Parathyroid adenoma (tissue), 2 donors: ENCODE measurements at regions not wholly inside any gene's neighbourhood (a gene's known extent, or its start where the extent isn't known, plus 50 kb on each side); places are given as distances from the start of the nearest gene placed in this dataset.

Source experiments
- H2AFZ ChIP-seq: fragments of 300-600 bp; sonication (generic); one replicate; pipeline ENCODE4 v1.7.0; 2017; ENCODE audit warnings: antibody characterized with exemption, mild to moderate bottlenecking
- H3K27ac ChIP-seq: fragments of 300-600 bp; sonication (generic); one replicate; pipeline ENCODE4 v1.7.0; 2017
- H3K27me3 ChIP-seq: fragments of 300-600 bp; sonication (generic); one replicate; pipeline ENCODE4 v1.7.0; 2017; ENCODE audit warnings: low read length; ENCODE audit not compliant: control insufficient read depth, insufficient read depth
- H3K36me3 ChIP-seq: fragments of 300-600 bp; sonication (generic); one replicate; pipeline ENCODE4 v1.7.0; 2017; ENCODE audit warnings: low read length; ENCODE audit not compliant: control insufficient read depth, insufficient read depth
- H3K4me1 ChIP-seq: fragments of 300-600 bp; sonication (generic); one replicate; pipeline ENCODE4 v1.7.0; 2017; ENCODE audit warnings: control low read depth
- H3K4me2 ChIP-seq: fragments of 300-600 bp; sonication (generic); one replicate; pipeline ENCODE4 v1.7.0; 2017; ENCODE audit warnings: low read length
- H3K4me3 ChIP-seq: fragments of 300-600 bp; sonication (generic); one replicate; pipeline ENCODE4 v1.7.0; 2017; ENCODE audit warnings: low read depth, low read length
- H3K79me2 ChIP-seq: fragments of 300-600 bp; sonication (generic); one replicate; pipeline ENCODE4 v1.7.0; 2017; ENCODE audit warnings: control low read depth
- H3K9ac ChIP-seq: fragments of 300-600 bp; sonication (generic); one replicate; pipeline ENCODE4 v1.7.0; 2017; ENCODE audit warnings: mild to moderate bottlenecking
- H3K9me3 ChIP-seq: fragments of 300-600 bp; sonication (generic); one replicate; pipeline ENCODE4 v1.7.0; 2017; ENCODE audit warnings: low read length; ENCODE audit not compliant: control insufficient read depth
- CTCF ChIP-seq: fragments of 300-600 bp; sonication (generic); IDR thresholded peaks from one replicate; pipeline ENCODE4 v1.7.0; 2017; ENCODE audit warnings: antibody characterized with exemption, mild to moderate bottlenecking
- donor health status: primary hyperparathyroidism.

- Histone ChIP-seq H3K27me3 (no peaks in the 10 kb centered on the region), H3K27ac (no peak overlapping the region), H3K79me2 (no peaks in the 10 kb centered on the region), H3K9ac (no peak overlapping the region), H3K4me1 (no peaks in the 10 kb centered on the region), H2AFZ (no peak overlapping the region), H3K36me3 (no peaks in the 10 kb centered on the region), H3K4me2 (no peak overlapping the region), H3K9me3 (no peaks in the 10 kb centered on the region), H3K4me3 (no peak overlapping the region)
- TF ChIP-seq CTCF, result no peak
Observed at GRCh38 chr1:29599826-29600225, 363.5 kb downstream of the PTPRU start.

GRCh38 chr1:29599071-29599470 is 362.7 kb downstream of the PTPRU start:
- Histone ChIP-seq H3K9me3 (no peaks in the 10 kb centered on the region), H3K4me3 (no peak overlapping the region), H3K36me3 (no peaks in the 10 kb centered on the region), H3K9ac (no peak overlapping the region), H3K27me3 (no peaks in the 10 kb centered on the region), H3K79me2 (no peaks in the 10 kb centered on the region), H3K4me1 (no peaks in the 10 kb centered on the region), H3K4me2 (no peak overlapping the region), H2AFZ (no peak overlapping the region), H3K27ac (no peak overlapping the region)
- TF ChIP-seq CTCF, result no peak

GRCh38 chr1:29597861-29598260 is 361.5 kb downstream of the PTPRU start:
- H3K27ac ChIP-seq, result no peak overlapping the region
- H3K79me2 ChIP-seq, result no peaks in the 10 kb centered on the region
- no peaks in the 10 kb centered on the region for H3K36me3 ChIP-seq
- no peak overlapping the region for H2AFZ ChIP-seq
- H3K4me1 ChIP-seq, result no peaks in the 10 kb centered on the region
- H3K4me2 ChIP-seq, result no peak overlapping the region
- H3K4me3 ChIP-seq, result no peak overlapping the region
- TF ChIP-seq CTCF, result no peak
- no peak overlapping the region for H3K9ac ChIP-seq
- H3K9me3 ChIP-seq, result no peaks in the 10 kb centered on the region
- no peaks in the 10 kb centered on the region for H3K27me3 ChIP-seq

- no peak for TF ChIP-seq CTCF
Observed at GRCh38 chr1:29593601-29594382, 357.5 kb downstream of the PTPRU start.

GRCh38 chr1:29592731-29593130 is 356.4 kb downstream of the PTPRU start:
- H3K36me3 ChIP-seq, result no peaks in the 10 kb centered on the region
- no peaks in the 10 kb centered on the region for H3K27me3 ChIP-seq
- no peaks in the 10 kb centered on the region for H3K79me2 ChIP-seq
- no peaks in the 10 kb centered on the region for H3K9me3 ChIP-seq
- H3K9ac ChIP-seq, result no peak overlapping the region
- no peak overlapping the region for H3K27ac ChIP-seq
- no peak overlapping the region for H3K4me3 ChIP-seq
- H3K4me2 ChIP-seq, result no peak overlapping the region
- no peaks in the 10 kb centered on the region for H3K4me1 ChIP-seq
- no peak overlapping the region for H2AFZ ChIP-seq
- no peak for TF ChIP-seq CTCF

More at GRCh38 chr1:29593601-29594382, 357.5 kb downstream of the PTPRU start:
- Histone ChIP-seq H3K4me2 (no peak overlapping the region), H2AFZ (no peak overlapping the region), H3K4me3 (no peak overlapping the region), H3K9me3 (no peaks in the 10 kb centered on the region), H3K36me3 (no peaks in the 10 kb centered on the region), H3K4me1 (no peaks in the 10 kb centered on the region), H3K27me3 (no peaks in the 10 kb centered on the region), H3K9ac (no peak overlapping the region), H3K79me2 (no peaks in the 10 kb centered on the region), H3K27ac (no peak overlapping the region)
